H1 (cell line): ENCODE measurements at regions not wholly inside any gene's neighbourhood (a gene's known extent, or its start where the extent isn't known, plus 50 kb on each side); places are given as distances from the start of the nearest gene placed in this dataset.

Experiments used
- CTCF ChIA-PET: fragments of 300-600 bp; sonication (Branson Sonifier 250); formaldehyde crosslinking; loops from one replicate; lab custom pipeline; 2021; ENCODE audit not compliant: partially characterized antibody; lab: Charles Lee
- POLR2A ChIA-PET: fragments of 300-600 bp; sonication (Branson Sonifier 250); formaldehyde crosslinking; loops from one replicate; lab custom pipeline; 2021; ENCODE audit warnings: inconsistent platforms; ENCODE audit not compliant: partially characterized antibody; lab: Charles Lee
- DNase-seq, 2 experiments: peaks; one replicate each; pipeline versions ENCODE4 v3.0.0 to v3.0.0-alpha.2; 2010 to 2022; ENCODE audit warnings: low spot score in 2 of 2, low read depth in 1 of 2, mixed read lengths in 1 of 2
- FAIRE-seq: peaks from 2 replicates; lab custom pipeline; 2011; peaks lifted over from hg19 to GRCh38; lab: Jason Lieb, UNC
- H2AFZ ChIP-seq: 2 replicates; pipeline ENCODE4 v1.8.1; 2012; ENCODE audit warnings: low read length, inconsistent platforms
- H2AK5ac ChIP-seq: 2 replicates; pipeline ENCODE4 v1.6.1; 2013; ENCODE audit warnings: low read depth, low read length
- H2BK120ac ChIP-seq: replicated peaks from 2 replicates; pipeline ENCODE3; 2013; ENCODE audit warnings: low read depth, low read length, inconsistent platforms
- H2BK12ac ChIP-seq: 2 replicates; pipeline ENCODE4 v1.6.1; 2013; ENCODE audit warnings: low read depth, low read length
- H2BK15ac ChIP-seq: 2 replicates; pipeline ENCODE4 v1.6.1; 2013; ENCODE audit warnings: low read length
- H2BK20ac ChIP-seq: 2 replicates; pipeline ENCODE4 v1.6.1; 2013; ENCODE audit warnings: low read length
- H2BK5ac ChIP-seq: 2 replicates; pipeline ENCODE4 v1.6.1; 2013; ENCODE audit warnings: low read depth, low read length
- H3K14ac ChIP-seq: 2 replicates; pipeline ENCODE4 v1.6.1; 2013; ENCODE audit warnings: inconsistent platforms; ENCODE audit not compliant: insufficient read length
- H3K18ac ChIP-seq: 2 replicates; pipeline ENCODE4 v1.6.1; 2013; ENCODE audit warnings: low read length; ENCODE audit errors: extremely low read depth
- H3K23ac ChIP-seq: 2 replicates; pipeline ENCODE4 v1.6.1; 2013; ENCODE audit warnings: inconsistent platforms; ENCODE audit not compliant: insufficient read length
- H3K23me2 ChIP-seq: 2 replicates; pipeline ENCODE4 v1.6.1; 2013; ENCODE audit warnings: low read depth, low read length
- H3K27ac ChIP-seq: 2 replicates; pipeline ENCODE4 v1.6.1; 2011; ENCODE audit warnings: low read depth, low read length, inconsistent platforms
- H3K27me3 ChIP-seq, 4 experiments: replicated peaks in 1 of 4; 1 replicate in 1 of 4; 2 replicates in 3 of 4; pipeline versions ENCODE4 v1.6.1 to v1.8.1; 2011 to 2013; ENCODE audit warnings: low read length in 3 of 4, mild to moderate bottlenecking in 3 of 4, inconsistent platforms in 2 of 4, mixed read lengths in 2 of 4, moderate library complexity in 1 of 4; ENCODE audit not compliant: control insufficient read depth in 3 of 4, insufficient read depth in 3 of 4; ENCODE audit errors: extremely low read depth in 1 of 4
- H3K36me3 ChIP-seq, 4 experiments: 2 replicates each; pipeline versions ENCODE4 v1.6.1 to v1.8.1; 2011 to 2013; ENCODE audit warnings: mild to moderate bottlenecking in 4 of 4, low read length in 3 of 4, moderate library complexity in 2 of 4, control low read depth in 1 of 4, inconsistent platforms in 1 of 4; ENCODE audit not compliant: insufficient read depth in 4 of 4, control insufficient read depth in 2 of 4
- H3K4ac ChIP-seq: replicated peaks from 2 replicates; pipeline ENCODE3; 2013; ENCODE audit warnings: low read length, low read depth, mixed read lengths, inconsistent platforms; ENCODE audit not compliant: insufficient read length
- H3K4me1 ChIP-seq, 4 experiments: replicated peaks in 1 of 4; 1 replicate in 1 of 4; 2 replicates in 3 of 4; pipeline versions ENCODE4 v1.6.1 to v1.8.1; 2011 to 2013; ENCODE audit warnings: low read length in 3 of 4, inconsistent platforms in 2 of 4, mixed read lengths in 1 of 4; ENCODE audit not compliant: insufficient read depth in 4 of 4, control insufficient read depth in 3 of 4
- H3K4me2 ChIP-seq, 2 experiments: 2 replicates each; pipeline versions ENCODE4 v1.6.1 to v1.8.1; 2011 to 2013; ENCODE audit warnings: low read depth in 2 of 2, low read length in 2 of 2, control low read depth in 1 of 2, inconsistent platforms in 1 of 2, mild to moderate bottlenecking in 1 of 2; ENCODE audit not compliant: insufficient read depth in 1 of 2
- H3K4me3 ChIP-seq, 4 experiments: fragments of 200-600, 300-600 bp in 1 of 4; sonication (generic), shearing (Covaris generic), sonication (Bioruptor Twin) in 1 of 4; 2 replicates each; pipeline versions ENCODE4 v1.5.1 to v1.8.1; 2011 to 2016; ENCODE audit warnings: low read length in 4 of 4, low read depth in 3 of 4, control low read depth in 2 of 4, inconsistent platforms in 2 of 4, mild to moderate bottlenecking in 2 of 4, mixed read lengths in 1 of 4, moderate library complexity in 1 of 4; ENCODE audit not compliant: insufficient read depth in 2 of 4; ENCODE audit errors: extremely low read depth in 1 of 4
- H3K56ac ChIP-seq: replicated peaks from 2 replicates; pipeline ENCODE3; 2013; ENCODE audit warnings: low read depth, mild to moderate bottlenecking, mixed read lengths, low read length, inconsistent platforms; ENCODE audit not compliant: insufficient read length
- H3K79me1 ChIP-seq: 2 replicates; pipeline ENCODE4 v1.6.1; 2013; ENCODE audit warnings: low read depth, low read length, control low read depth
- H3K79me2 ChIP-seq, 2 experiments: 2 replicates each; pipeline versions ENCODE4 v1.6.1 to v1.8.1; 2012 to 2013; ENCODE audit warnings: low read length in 2 of 2, mild to moderate bottlenecking in 2 of 2, inconsistent platforms in 1 of 2; ENCODE audit not compliant: insufficient read depth in 2 of 2, control insufficient read depth in 1 of 2
- H3K9ac ChIP-seq, 4 experiments: replicated peaks in 1 of 4; 1 replicate in 1 of 4; 2 replicates in 3 of 4; pipeline versions ENCODE4 v1.6.1 to v1.8.1; 2011 to 2013; ENCODE audit warnings: low read depth in 3 of 4, low read length in 3 of 4, control low read depth in 2 of 4, mild to moderate bottlenecking in 2 of 4, moderate library complexity in 2 of 4, inconsistent platforms in 1 of 4; ENCODE audit errors: extremely low read depth in 1 of 4
- H3K9me3 ChIP-seq, 2 experiments: 2 replicates each; pipeline versions ENCODE4 v1.6.1 to v1.8.1; 2012 to 2013; ENCODE audit warnings: mild to moderate bottlenecking in 2 of 2, moderate library complexity in 2 of 2, control low read depth in 1 of 2, inconsistent platforms in 1 of 2, low read depth in 1 of 2, low read length in 1 of 2, mixed read lengths in 1 of 2; ENCODE audit not compliant: insufficient read depth in 2 of 2
- H4K20me1 ChIP-seq, 2 experiments: replicated peaks in 1 of 2; 2 replicates each; pipeline versions ENCODE3 to v1.8.1; 2011 to 2013; ENCODE audit warnings: inconsistent platforms in 2 of 2, low read length in 2 of 2, mild to moderate bottlenecking in 1 of 2; ENCODE audit not compliant: insufficient read depth in 2 of 2, control insufficient read depth in 1 of 2
- H4K5ac ChIP-seq: 2 replicates; pipeline ENCODE4 v1.6.1; 2013; ENCODE audit warnings: low read length, low read depth, mixed read lengths, inconsistent platforms; ENCODE audit not compliant: insufficient read length
- H4K8ac ChIP-seq: 2 replicates; pipeline ENCODE4 v1.8.0; 2013; ENCODE audit warnings: mild to moderate bottlenecking, moderate library complexity, low read length, inconsistent platforms; ENCODE audit not compliant: insufficient read depth; ENCODE audit errors: extremely low read depth
- H4K91ac ChIP-seq: replicated peaks from 2 replicates; pipeline ENCODE3; 2013; ENCODE audit warnings: low read length, mixed read lengths, inconsistent platforms; ENCODE audit not compliant: insufficient read length
- CHD1 ChIP-seq: IDR thresholded peaks from 2 replicates; pipeline ENCODE4 v1.6.1; 2012; ENCODE audit warnings: low read depth, low read length, improper control_type of control experiment
- HDAC2 ChIP-seq, 2 experiments: fragments of 300-600 bp in 1 of 2; sonication (generic) in 1 of 2; IDR thresholded peaks; 2 replicates each; pipeline ENCODE4 v1.6.1; 2011 to 2012; ENCODE audit warnings: low read depth in 2 of 2, low read length in 2 of 2, mild to moderate bottlenecking in 2 of 2, moderate library complexity in 2 of 2, borderline replicate concordance in 1 of 2, inconsistent platforms in 1 of 2
- PHF8 ChIP-seq: fragments of 200-600 bp; sonication (generic); conservative IDR thresholded peaks from 2 replicates; pipeline ENCODE4 v1.7.1; 2012; ENCODE audit warnings: low read depth, mild to moderate bottlenecking, inconsistent platforms, low read length, moderate library complexity
- SIN3A ChIP-seq, 2 experiments: IDR thresholded peaks in 1 of 2; conservative IDR thresholded peaks in 1 of 2; 2 replicates each; pipeline ENCODE4 v1.6.1; 2011 to 2012; ENCODE audit warnings: low read length in 2 of 2, improper control_type of control experiment in 1 of 2, low read depth in 1 of 2, mild to moderate bottlenecking in 1 of 2
- SRF ChIP-seq: IDR thresholded peaks from 2 replicates; pipeline ENCODE4 v1.6.1; 2011; ENCODE audit warnings: mild to moderate bottlenecking, low read depth, low read length, moderate library complexity

DNA sequence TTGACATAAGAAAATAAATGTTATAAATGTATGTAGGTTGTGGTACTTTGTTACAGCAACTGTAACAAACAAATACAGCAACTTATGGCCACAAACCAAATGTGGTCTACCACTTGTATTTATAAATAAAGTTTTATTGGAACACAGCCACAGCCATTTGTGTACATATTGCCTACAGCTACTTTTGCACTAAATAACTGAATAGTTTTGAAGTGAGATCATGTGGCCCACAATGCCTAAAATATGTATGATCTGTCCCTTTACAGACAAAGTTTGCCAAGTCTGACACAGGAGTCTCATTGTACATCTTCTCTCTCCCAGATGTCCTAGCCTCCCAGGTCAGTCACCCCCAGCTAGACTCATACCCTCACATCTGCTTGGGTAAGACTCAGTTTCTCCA lies 283.6 kb upstream of the PRDM9 start:
- Histone ChIP-seq H2BK15ac (no peak overlapping the region), H3K4me1 (no peaks in the 10 kb centered on the region), H3K9me3 (no peaks in the 10 kb centered on the region), H4K8ac (no peak overlapping the region), H3K79me1 (no peaks in the 10 kb centered on the region), H3K23me2 (peaks cover 2% of the 10 kb centered on the region; the same call in 1 of the 2 replicates), H3K27ac (no peak overlapping the region), H3K4ac (no peak overlapping the region), H4K91ac (no peak overlapping the region), H2BK5ac (no peak overlapping the region), H2AFZ (no peak overlapping the region), H3K36me3 (no peaks in the 10 kb centered on the region), H2BK20ac (no peak overlapping the region), H2BK12ac (no peak overlapping the region), H3K79me2 (no peaks in the 10 kb centered on the region), H3K27me3 (no peaks in the 10 kb centered on the region), H3K23ac (no peak overlapping the region), H2AK5ac (no peak overlapping the region), H3K56ac (no peak overlapping the region), H3K14ac (no peak overlapping the region), H3K18ac (no peak overlapping the region), H3K9ac (no peak overlapping the region), H4K5ac (no peak overlapping the region), H2BK120ac (no peak overlapping the region), H3K4me2 (no peak overlapping the region), H3K4me3 (no peak overlapping the region), H4K20me1 (no peaks in the 10 kb centered on the region)
- TF ChIP-seq PHF8 (no peak), CHD1 (no peak), HDAC2 (IDR thresholded peaks at IDR 0.05; ENCODE audit: borderline replicate concordance in 1 of 2, low read depth in 2 of 2, low read length in 2 of 2) (no peak), SRF (no peak), SIN3A (conservative IDR thresholded peaks at IDR 0.05 in 1 of 2, IDR thresholded peaks at IDR 0.05 in 1 of 2; ENCODE audit: low read depth in 1 of 2, low read length in 2 of 2) (no peak)
- ChIA-PET POLR2A (no interaction called here), CTCF (no interaction called here)
- no peak for FAIRE-seq
- DNase-seq, result no peak
